GM18508 (cell line): ENCODE measurements at regions not wholly inside any gene's neighbourhood (a gene's known extent, or its start where the extent isn't known, plus 50 kb on each side); places are given as distances from the start of the nearest gene placed in this dataset.
"Not testable (repeated sequence)": the region's sequence is repeated elsewhere in the genome, so short reads cannot be mapped to it uniquely, and the experiment has no call there.

ENCODE experiments used
- ATAC-seq: cut with Tn5 transposase; IDR thresholded peaks from one replicate; pipeline ENCODE4 v1.9.1; 2021; ENCODE audit warnings: moderate number of reproducible peaks; ENCODE audit not compliant: insufficient read depth, unreplicated experiment

DNA sequence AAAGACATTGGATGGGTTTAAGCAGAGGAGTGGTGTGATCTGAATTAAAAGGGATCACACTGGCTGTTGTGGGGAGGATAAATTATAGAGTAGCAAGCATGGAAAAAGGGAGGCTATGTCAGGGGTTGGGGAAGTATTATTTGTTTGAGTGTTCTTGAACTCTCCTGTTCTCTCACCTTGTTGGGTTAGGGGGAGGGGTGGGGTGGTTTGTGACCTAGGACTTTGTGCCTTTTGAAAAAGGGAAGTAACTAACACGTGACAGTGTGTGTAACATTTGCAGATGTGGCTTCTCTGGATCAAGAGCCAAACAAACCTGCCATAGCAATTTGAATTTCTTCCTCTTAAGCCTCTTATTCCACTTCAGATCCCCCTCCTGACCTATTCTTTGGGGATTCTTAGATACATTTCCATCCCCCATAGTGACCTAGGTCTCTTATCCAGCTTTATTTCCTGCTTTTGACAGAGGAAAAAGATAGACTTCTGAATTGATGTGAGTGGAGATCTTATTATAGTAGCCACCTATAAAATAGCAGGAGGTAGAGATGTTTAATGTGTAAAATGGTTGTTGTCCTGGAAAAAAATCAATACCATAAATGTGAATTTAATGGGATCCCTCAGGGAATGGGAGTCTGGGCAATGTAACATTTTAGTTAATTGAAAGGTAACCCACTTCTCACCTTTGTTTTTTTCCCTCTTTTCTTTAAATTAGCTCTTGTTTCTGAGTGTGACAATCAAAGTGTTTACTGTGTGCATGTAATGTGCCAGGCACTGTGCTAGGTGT, 120.4 kb downstream of the CT47B1 start:
- ATAC-seq, result peak; percentile 60

DNA sequence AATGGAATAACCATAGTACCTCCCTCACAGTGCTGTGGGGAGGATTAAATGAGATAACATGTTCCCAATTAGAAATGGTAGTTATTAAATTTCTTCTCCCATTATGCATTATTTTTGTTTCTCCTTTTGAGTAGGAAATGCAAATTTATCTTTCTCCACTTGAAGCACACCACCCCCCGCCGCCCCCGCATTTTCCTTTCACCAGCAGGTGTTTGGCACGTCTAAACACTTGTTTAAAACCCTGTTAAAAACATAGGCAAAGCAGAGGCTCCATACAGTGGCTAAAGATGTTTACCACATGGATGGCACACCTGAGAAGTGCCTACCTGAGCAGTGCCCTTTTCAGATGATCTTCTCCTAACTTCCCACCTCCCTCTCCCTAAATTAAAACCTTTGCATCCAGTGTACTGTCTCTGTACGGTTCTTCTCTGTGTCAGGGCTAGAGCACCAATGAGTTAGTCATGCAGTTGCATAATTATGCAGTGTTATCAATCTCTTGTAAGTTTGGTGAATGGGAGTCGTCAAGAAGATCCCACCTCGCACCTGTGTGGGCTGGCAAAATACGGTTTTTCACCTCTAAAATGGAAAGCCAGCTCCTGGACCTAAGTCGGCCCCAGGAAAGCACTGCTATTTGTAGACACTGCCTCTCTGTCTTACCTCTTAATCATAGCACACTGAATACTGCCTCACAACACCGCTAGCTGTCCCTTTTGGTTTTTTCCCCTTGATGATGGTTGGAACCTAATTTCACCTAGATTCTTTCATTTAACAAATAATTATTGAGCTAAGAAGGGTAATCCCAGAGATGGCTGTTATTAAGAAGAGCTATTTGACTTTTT, 122.0 kb downstream of the CT47B1 start:
- no peak for ATAC-seq

DNA sequence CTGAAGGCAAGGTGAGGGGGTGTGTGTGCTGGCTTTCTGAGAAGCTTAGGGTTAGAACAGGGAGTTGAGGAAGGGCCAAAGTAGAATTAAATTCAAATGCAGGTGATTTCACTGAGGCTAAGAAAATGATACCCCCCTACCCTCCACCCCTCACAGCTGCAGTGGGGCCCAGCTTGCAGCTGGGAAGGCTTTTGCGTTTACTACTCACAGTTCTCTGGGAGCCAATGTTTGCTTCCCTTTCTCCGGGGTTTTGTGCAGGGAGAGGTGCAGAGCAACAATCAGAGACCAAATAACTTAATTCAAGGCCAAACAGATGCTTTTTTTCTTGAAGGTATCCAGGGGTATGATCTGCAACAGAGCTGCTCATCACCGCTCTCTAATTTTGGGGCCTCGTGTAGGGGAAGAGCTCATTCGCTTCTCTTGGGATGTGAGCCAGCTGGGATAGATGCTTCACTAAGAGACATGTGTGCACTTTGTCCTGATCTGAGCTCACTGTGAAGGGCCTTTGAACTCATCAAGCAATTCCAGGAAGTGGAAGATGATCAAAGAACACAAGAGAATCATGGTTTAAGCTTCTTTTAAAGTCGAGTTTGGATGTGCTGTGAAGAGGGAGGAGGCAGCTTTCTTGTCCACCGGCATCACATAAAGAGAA, 122.7 kb upstream of the C1GALT1C1 start:
- no peak for ATAC-seq

GRCh38 chrX:120751683-120752082, 121.8 kb upstream of the C1GALT1C1 start:
- ATAC-seq, result no peak

- ATAC-seq, result no peak
Measured at GRCh38 chrX:120750381-120750780, 120.5 kb upstream of the C1GALT1C1 start.

DNA sequence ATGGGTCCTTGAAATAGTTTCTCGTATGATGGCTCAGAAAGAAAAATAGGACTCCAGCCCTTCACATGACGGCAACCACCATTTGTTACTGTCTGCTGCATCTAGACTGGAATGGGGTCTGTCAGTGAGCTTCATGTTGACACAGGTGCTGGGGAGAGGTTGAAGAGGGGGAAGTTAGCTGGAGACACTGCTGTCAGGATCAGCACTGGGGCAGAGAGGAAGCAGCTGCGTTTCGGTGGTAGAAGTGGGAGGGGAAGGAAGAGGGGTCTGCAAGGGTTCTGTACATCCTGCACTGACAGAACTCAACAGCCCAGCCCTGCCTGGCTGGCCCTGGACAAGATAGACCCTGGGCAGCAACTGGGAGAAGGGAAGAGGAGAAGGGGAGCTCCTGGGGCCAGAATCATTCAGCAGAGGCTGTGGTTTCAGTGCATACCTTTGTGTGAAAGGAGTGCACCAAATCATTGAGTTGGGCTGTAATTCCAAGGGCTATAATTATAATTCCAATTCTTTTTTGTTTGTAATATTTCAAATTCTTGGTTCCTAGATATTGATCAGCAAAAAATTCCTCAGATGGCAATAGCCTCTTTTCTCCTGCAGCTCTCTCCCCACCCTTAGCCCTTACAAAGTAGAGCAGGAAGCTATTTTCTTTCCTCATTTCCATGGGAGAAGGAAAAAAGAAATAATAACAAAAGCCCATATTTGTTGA, 119.4 kb upstream of the C1GALT1C1 start:
- peak; percentile 58 for ATAC-seq

GRCh38 chrX:120746153-120746552, 116.3 kb upstream of the C1GALT1C1 start:
- ATAC-seq, result no peak

DNA sequence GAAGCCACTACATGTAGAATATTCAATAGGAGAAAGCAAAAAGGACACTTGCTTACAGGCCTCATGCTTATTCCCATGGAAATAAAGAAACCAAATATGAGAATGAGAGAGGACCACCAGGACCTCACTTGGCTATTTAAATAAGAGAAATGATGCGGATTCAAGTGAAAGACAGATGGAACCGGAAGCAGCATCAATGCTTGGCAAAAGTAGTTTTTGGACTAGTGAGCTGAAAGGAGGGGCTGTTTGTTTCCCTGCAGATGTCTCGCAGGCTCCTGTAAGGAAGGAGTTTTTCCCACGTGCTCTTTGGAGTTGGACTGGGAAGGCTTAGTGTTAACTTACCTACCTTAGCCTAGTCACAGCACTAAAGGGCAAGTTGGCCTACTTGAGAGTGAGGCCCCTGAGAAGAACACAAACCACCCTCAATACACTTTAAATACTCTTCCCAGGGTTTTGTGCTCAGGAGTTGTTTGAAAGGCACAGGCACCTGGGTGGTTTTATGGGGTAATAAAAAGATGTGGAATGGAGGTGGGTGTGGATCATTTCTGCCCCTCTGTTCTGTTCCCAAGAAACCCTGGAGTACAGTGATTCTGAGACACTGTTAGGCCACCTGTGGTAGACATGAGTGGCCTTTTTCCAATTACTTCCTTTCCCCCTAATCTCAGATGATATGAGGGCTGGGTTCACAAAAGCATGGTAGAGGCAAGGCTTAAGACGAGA, 113.3 kb upstream of the C1GALT1C1 start:
- no peak for ATAC-seq

DNA sequence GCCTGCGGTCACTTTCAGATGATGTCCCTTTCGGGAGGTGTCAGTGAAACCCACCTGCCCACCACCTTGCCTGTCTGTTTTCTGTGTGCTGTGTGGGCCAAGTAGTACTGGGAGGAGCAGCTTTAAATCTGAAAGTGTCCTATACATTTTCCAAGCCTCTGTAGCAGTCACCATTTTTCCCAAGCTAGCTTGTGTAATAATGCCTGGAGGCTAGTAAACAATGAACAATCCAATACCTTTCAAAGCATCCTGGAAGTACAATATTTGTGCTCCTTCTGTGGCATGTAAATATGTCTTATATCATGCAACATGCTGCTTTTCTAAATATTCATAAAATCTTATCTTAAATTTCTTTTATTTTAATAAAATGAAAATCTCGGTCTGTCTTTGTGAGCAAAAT, 111.6 kb upstream of the C1GALT1C1 start:
- ATAC-seq, result no peak

DNA sequence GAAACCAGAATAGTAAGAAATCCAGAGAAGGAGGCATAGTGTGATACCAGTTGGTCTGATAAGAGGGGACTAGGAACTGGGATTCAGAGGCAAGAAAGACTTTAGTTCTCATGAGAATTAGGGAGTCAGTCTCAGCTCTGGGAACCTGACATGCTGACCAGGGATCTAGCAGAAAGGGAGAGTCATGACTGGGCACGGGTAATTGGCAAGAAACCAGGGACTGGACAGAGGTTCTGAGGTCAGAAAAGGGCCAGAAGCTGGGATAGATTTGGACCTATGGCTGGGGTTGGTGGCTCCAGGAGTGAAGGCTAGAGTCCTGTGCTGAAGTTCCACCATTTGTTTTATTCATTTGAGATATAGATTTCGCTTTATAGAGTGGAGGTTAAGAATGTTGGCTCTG, 110.2 kb upstream of the C1GALT1C1 start:
- no peak for ATAC-seq

DNA sequence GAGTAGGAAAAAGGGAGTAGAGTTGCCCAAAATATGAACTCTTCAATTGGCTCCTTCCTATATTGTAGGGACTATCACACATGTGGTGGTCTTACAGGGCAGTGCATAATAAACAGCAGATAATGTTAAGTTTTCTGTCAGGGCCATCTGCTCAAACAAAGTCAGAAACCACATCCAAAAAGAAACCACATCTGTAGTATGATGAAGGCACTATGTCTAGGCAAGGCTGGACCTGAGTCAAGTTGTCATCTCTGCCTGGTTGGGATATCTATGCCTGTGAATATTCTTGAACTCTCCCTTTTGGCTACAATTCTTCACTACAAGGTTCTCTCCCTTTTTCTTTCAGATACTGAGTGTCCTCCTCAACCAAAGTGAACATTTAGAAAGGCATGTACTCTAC, 109.4 kb upstream of the C1GALT1C1 start:
- ATAC-seq, result no peak

GRCh38 chrX:120736989-120737388, 107.1 kb upstream of the C1GALT1C1 start:
- no peak for ATAC-seq

DNA sequence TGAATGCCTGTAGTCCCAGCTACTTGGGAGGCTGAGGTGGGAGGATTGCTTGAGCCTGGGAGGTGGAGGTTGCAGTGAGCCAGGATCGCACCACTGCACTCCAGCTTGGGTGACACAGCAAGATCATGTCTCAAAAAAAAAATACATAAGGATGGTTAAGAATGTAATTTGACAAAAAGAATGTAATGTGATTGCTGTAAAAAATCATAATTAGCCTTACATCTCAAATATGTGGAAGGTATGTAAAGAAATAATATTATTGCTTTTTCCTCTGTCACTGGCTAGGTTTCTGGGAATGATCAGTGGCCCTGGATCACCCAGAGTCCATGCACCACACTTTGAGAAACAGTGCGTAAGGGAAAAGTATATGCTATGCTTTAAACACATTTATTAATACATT, 106.1 kb upstream of the C1GALT1C1 start:
- ATAC-seq, result no peak

- ATAC-seq, result no peak
Measured at GRCh38 chrX:120732879-120733278, 103.0 kb upstream of the C1GALT1C1 start.

DNA sequence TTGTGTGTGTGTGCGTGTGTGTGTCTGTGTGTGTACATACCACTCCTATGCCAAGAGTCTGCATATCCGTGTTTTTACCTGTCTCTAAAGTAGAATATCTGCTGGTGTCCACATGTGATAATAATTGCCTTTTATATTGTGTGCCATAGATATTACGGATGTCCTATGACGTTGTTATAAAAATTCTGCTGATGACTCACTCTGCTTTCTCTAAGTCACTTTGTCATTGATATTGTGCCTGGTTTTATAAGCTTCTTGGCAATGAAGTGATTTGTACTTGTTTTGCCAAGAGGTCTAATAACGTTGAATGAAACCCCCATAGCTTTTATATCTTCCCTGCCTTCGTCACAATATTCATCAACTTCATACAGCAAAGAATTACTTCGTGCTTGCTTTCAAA, 102.6 kb upstream of the C1GALT1C1 start:
- ATAC-seq, result no peak

GRCh38 chrX:120731386-120731785, 101.5 kb upstream of the C1GALT1C1 start:
- ATAC-seq, result no peak

DNA sequence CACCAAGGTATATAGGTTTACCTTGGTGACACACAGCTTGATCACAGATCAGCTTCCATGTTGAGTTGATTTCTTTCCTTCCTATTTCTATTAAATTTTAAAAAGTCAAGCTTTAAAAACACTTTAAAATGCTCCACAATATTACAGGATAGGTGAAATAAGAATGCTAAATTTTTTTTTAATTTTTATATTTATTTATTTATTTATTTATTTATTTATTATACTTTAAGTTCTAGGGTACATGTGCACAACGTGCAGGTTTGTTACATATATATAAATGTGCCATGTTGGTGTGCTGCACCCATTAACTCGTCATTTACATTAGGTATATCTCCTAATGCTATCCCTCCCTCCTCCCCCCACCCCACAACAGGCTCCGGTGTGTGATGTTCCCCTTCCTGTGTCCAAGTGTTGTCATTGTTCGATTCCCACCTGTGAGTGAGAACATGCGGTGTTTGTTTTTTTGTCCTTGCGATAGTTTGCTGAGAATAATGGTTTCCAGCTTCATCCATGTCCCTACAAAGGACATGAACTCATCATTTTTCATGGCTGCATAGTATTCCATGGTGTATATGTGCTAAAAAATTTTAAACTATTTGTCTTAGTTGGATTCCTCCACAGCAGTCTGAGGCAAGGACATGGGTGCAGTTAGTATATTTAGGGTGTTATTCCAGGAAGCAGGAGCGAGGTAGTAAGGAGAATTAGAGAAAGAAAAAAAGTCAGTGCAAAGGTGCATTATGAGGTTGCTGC, 99.8 kb upstream of the C1GALT1C1 start:
- ATAC-seq, result not testable (repeated sequence)

DNA sequence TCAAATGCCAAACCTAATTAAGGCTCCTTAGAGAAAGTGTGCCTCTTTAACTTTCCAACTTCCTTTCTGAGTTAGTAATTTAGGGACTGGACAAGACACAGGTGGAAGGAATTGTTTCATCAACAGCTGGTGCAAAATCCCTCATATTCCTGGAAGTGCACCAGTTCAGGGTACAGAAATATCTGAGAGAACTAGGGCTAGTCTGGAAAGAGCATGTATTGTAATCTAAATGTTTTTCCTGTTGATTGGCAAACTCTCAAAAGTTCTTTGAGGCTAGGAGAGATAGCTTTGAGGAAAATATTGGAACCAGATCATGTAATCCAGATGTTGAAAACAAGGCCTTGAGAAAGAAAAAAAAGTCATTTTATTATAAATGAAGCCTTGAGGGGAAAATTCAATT, 98.1 kb upstream of the C1GALT1C1 start:
- no peak for ATAC-seq

DNA sequence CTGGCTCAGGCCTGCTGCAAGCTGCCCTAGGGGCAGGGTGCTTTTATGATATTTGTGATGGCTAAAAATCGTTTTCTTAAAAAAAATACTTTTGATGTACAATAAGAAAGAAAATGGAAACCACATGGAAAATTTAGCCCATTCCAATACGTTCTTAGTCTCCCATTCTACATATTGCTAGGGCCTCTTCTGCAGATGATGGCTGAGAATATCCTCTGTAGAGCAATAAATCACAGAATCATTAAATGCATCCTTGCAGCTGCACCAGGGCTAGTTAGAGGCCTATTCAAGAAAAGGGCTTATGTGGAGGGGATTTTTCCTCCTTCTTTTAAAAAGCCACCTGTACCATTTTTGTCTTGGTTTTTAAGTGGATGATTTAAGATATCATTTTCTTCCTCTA, 97.6 kb upstream of the C1GALT1C1 start:
- ATAC-seq, result no peak
